Right lobe of liver (tissue), 4 donors: ENCODE measurements at regions not wholly inside any gene's neighbourhood (a gene's known extent, or its start where the extent isn't known, plus 50 kb on each side); places are given as distances from the start of the nearest gene placed in this dataset.

Source experiments
- CTCF ChIP-seq, 4 donors: fragments of 200-600 bp in 3 of 4; fragments of 450-650 bp in 1 of 4; IDR thresholded peaks; one replicate each; pipeline versions ENCODE4 v1.5.1 to v1.8.0; 2016 to 2022; ENCODE audit warnings: antibody characterized with exemption in 4 of 4, mild to moderate bottlenecking in 2 of 4
- POLR2A ChIP-seq: fragments of 450-650 bp; IDR thresholded peaks from one replicate; pipeline ENCODE4 v1.6.1; 2017; ENCODE audit warnings: antibody characterized with exemption, mild to moderate bottlenecking
- donor health status: DM: no; HTN: no; CAD: no.
- donor health status: DM: no; HTN: no; CAD: no.
- donor health status: DM: no; HTN: yes; CAD: no.

- TF ChIP-seq CTCF (IDR thresholded peaks at IDR 0.05) (no peak), POLR2A (no peak)
Measured at GRCh38 chr7:26551740-26552139, 260.1 kb downstream of the SNX10 start.
